ENCODE measurements at regions not wholly inside any gene's neighbourhood (a gene's known extent, or its start where the extent isn't known, plus 50 kb on each side); places are given as distances from the start of the nearest gene placed in this dataset.

- no peaks in the 10 kb centered on the region for H4K20me1 ChIP-seq (ENCODE audit: control insufficient read depth, insufficient read depth)
- H3K9ac ChIP-seq (ENCODE audit: control insufficient read depth, insufficient read depth, low read length): no peak overlapping the region
- in situ Hi-C loops (cut with MboI) (no loop called here), intact Hi-C loops (cut with micrococcal nuclease; ENCODE audit: unreplicated experiment) (no loop called here)
- no TSS peak for BruUV-seq (replicated peaks)
- no peak overlapping the region for H2AFZ ChIP-seq (ENCODE audit: control insufficient read depth, low read depth, low read length)
- SMC1A ChIA-PET (ENCODE audit: uncharacterized antibody, unreplicated experiment): no interaction called here
- TF ChIP-seq USF2 (IDR thresholded peaks at IDR 0.05; ENCODE audit: borderline replicate concordance, low read depth, low read length) (no peak), POLR2A (IDR thresholded peaks at IDR 0.05; ENCODE audit: low read depth, low read length) (no peak), CBX5 (IDR thresholded peaks at IDR 0.05; ENCODE audit: low read depth) (no peak), JUND (IDR thresholded peaks at IDR 0.05; ENCODE audit: low read depth, low read length) (no peak), IRF3 (IDR thresholded peaks at IDR 0.05) (no peak), YY1 (IDR thresholded peaks at IDR 0.05; ENCODE audit: low read depth, low read length) (no peak), SPI1 (IDR thresholded peaks at IDR 0.05; ENCODE audit: borderline replicate concordance, insufficient read depth, low read depth, low read length) (no peak), DPF2 (IDR thresholded peaks at IDR 0.05) (no peak), USF1 (IDR thresholded peaks at IDR 0.05; ENCODE audit: borderline replicate concordance, extremely low read length, insufficient read depth, low read depth, low read length) (no peak), SMAD5 (IDR thresholded peaks at IDR 0.05; ENCODE audit: low read depth) (no peak), BRCA1 (IDR thresholded peaks at IDR 0.05; ENCODE audit: low read depth, low read length) (no peak), RFX5 (IDR thresholded peaks at IDR 0.05; ENCODE audit: low read depth, low read length) (no peak), RELA (IDR thresholded peaks at IDR 0.05; ENCODE audit: borderline replicate concordance, partially characterized antibody) (no peak), BMI1 (IDR thresholded peaks at IDR 0.05; ENCODE audit: borderline replicate concordance) (no peak), GATAD2B (conservative IDR thresholded peaks at IDR 0.05; ENCODE audit: low read depth) (no peak), RELB (IDR thresholded peaks at IDR 0.05; ENCODE audit: low read depth) (no peak)
- DNase-seq (ENCODE audit: low read depth, low spot score) (no peak), ATAC-seq (no peak), FAIRE-seq (no peak)
- CTCF ChIA-PET: no interaction called here
- H3K79me2 ChIP-seq (ENCODE audit: control insufficient read depth, insufficient read depth, low read length): no peaks in the 10 kb centered on the region
- H3K27me3 ChIP-seq (replicated peaks in 1 of 2; ENCODE audit: control insufficient read depth in 2 of 2, insufficient read depth in 2 of 2, low read length in 1 of 2): no peaks in the 10 kb centered on the region
- peaks cover 3% of the 10 kb centered on the region for H3K4me1 ChIP-seq (ENCODE audit: control insufficient read depth, insufficient read depth, low read length)
- no peaks in the 10 kb centered on the region for H3K9me3 ChIP-seq (replicated peaks; ENCODE audit: control insufficient read depth, insufficient read depth, low read length)
- H3K27ac ChIP-seq (ENCODE audit: control insufficient read depth, insufficient read depth): no peak overlapping the region
- no peaks in the 10 kb centered on the region for H3K36me3 ChIP-seq (ENCODE audit: control insufficient read depth in 2 of 2, insufficient read depth in 2 of 2, low read length in 1 of 2)
- no peak overlapping the region for H3K4me2 ChIP-seq (ENCODE audit: control insufficient read depth, insufficient read depth)
- POLR2A ChIA-PET: no interaction called here
- RAD21 ChIA-PET (ENCODE audit: unreplicated experiment): no interaction called here
- H3K4me3 ChIP-seq: no peak overlapping the region
- WGBS (ENCODE audit: insufficient coverage, insufficient replicate concordance, low lambda C conversion rate, missing lambda C conversion rate): 40% methylated on average over 6 of the region's 6 CpGs
Measured at GRCh38 chr6:106730718-106731117, 101.3 kb downstream of the QRSL1 start.
